NCI-H146 treated with DMSO at 0.1 percent for 48 hours (cell line): ENCODE measurements at regions not wholly inside any gene's neighbourhood (a gene's known extent, or its start where the extent isn't known, plus 50 kb on each side); places are given as distances from the start of the nearest gene placed in this dataset.
A peak's percentile ranks its signal among the peaks of the same experiment; 100 is the strongest.

ENCODE experiments used
- DNase-seq: peaks from one replicate; lab custom pipeline; 2025; ENCODE audit not compliant: unreplicated experiment; lab: John Stamatoyannopoulos, UW

DNA sequence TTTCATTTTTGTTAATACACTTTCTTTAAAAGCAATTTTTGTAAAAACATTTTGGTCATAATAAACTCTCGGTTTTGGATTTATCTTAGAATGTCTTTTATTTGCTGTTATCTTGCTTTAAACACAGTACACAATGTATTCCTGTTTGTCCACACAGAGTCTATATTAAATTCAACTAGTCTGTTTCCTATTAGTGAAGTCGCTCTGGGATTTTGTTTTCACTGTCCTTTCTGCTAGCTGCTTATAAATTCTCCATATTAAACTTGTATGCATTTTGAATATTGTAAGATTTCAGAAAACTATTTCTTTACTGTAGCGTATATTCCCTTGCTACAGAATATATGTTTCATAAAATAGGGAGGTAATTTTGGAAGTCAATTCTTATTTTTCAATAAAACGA is 630.2 kb downstream of the HDGFL1 start:
- no peak for DNase-seq

DNA sequence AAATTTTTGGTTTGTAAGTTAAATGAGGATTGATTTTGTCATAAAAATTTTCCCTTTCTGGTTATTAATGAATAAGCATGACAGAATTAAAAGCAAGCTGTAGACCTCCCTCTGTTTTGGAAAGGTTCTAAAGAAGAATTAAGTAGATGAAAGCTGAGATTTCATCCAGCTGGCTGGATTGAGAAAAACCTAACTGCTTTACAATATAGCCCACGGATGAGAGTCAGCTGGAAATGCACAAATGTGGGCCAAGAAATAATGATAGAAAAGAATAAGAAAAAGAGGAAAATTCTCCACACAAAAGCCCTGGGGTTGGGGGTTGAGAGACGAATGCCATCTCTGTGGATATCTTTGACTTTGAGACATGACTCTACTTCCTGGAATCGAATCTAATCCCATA is 631.6 kb downstream of the HDGFL1 start:
- DNase-seq = no peak

DNA sequence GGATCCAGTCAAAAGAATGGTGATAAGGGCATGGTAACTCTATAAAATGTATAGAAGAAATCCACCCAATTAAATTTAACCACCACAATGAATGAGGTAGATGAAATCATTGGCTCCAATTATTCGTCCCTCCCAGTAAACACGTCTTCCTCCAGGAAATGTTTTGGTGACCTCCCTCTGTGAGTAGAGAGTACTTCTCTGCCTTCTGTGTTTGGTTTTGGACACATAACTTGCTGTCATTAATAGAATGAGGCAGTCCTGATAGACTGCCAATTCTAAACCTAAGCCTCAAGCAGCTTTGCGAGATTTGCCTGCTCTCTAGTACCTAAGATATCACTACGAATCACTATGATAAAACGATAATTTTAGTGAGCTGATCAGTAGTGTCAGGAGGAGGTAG is 632.8 kb downstream of the HDGFL1 start:
- no peak for DNase-seq

DNA sequence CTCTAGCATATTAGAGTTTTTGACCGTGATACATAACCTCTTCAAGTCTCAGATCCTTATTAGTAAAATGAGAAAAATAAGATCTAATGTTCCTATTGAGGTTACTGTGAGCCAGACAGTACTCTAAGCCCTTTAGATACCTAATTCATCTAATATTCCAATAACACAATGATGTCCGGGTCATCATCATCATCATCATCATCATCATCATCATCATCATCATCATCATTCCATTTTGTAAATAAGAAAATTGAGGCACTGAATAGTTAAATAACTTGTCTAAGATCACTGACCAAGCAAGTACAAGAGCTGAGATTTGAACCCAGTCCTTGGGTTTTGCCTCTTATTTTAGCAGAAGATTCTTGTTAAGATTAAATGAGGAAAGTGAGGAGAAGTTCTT is 643.0 kb downstream of the HDGFL1 start:
- DNase-seq = no peak

DNA sequence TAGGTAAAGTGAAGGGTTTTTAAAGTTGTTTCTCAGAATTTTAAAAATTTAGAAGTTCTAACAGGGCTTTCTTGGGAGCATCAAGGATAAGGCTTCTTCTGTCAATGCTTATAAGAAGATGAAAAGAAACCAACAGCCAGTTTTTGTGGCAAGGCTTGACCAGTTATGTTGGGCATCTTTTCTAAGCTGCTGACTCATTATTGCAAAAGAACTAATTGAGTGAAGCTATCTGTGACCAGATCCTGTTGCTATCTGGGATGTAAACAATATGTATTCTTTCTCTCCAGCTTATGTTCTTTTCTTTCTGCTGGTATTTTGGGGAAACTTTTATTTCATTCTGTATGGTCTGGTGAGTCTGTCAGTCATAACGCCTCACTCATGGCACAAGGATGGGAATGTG is 643.8 kb downstream of the HDGFL1 start:
- DNase-seq = no peak

DNA sequence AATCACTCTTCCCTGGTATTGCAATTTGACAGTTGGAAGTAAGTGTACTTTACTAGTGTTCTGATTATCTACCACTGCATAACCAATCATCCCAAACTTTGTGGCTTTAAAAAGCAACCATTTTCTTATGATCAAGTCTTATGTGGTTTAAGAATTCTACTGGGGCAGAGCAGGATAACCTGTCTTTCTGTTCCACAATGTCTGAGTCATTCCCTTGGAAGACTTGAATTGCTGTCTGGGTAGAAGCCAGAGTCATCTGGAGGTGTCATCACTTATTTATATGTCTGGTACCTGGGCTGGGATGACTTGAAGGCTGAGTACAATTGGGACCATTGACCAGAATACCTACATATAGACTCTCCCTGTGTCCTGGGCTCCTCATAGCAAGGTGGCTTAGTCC is 644.3 kb downstream of the HDGFL1 start:
- no peak for DNase-seq

DNA sequence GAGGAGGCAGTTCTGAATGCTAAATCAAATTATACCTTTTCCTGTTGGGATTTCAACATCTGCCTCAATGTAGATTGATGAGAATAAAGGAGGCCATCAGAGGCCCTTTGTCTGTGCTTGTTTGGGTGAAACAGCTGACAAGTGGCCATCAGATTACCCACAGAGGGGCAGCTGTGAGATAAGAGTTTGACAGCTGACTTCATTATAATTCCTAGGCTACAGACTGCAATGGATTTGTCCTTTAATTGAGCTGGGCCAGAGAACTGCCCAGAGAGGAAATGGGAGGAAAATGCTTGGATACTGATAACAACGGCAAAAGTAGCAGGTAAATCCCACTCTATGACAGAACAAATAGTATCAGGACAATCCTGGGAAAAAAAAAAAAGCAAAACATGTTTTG is 649.4 kb downstream of the HDGFL1 start:
- DNase-seq = peak; percentile 95

DNA sequence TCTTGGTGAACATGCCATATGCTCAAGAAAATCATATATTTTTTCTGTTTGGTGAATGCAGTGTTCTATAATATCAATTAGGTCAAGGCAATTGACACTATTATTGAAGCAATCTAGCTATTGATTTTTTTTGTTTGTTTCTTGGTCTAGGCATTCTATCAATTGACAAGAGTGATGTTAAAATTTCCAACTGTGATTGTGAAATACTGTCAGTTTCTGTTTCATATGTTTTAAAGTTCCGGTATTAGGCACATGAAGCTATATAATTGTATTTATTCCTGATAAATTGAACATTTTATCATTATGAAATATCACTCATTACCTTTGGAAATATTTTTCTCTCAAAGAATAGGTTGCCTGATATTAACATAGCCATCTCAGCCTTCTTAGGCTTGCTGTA is 653.4 kb downstream of the HDGFL1 start:
- DNase-seq = no peak

DNA sequence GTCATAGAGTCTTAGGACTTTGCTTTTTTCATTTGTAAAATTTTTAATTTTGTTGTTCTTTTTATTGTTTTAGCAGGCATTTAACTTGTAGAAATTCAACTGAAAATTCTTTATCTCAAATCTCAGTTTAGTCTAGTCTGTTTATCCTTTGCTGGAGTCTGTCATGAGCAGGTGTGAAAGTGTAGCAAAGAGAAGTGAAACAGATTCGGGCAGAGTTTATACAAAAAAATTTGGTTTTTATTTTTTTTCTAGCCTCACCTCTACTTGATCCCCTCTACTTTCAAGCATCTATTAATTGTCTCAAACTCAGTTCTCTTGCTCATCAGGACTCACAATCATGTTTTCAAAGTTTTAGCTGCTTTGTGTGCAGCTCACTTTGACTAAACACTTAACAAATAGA is 655.2 kb downstream of the HDGFL1 start:
- DNase-seq = no peak

DNA sequence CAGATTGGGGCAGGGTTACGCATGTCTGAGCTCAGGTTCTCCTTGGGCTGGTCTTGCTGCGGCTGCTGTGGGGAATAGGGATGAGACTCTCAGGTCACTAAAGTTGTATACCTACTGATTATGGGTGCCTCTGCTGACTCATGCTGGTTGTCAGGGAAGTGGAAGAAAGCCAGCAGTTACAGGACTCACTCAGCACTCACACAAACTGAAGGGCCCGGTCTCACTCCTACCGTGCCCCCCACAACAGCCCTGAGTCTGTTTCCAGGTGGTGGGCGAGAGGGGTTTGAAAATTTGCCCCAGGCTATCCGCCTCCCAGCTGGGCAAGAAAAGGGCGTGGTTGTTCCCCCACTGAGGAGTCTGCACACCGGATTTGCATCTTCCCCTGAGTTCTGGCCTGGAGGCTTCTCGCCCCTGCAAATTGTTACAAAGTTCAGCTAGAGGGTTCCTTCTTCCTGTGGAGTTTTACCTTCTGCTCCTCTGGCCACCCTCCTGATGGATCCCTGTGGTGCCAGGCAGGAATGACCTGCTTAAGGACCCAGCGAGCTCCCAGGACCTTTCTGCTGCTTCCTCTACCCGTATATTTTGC is 659.2 kb downstream of the HDGFL1 start:
- DNase-seq = peak; percentile 75

DNA sequence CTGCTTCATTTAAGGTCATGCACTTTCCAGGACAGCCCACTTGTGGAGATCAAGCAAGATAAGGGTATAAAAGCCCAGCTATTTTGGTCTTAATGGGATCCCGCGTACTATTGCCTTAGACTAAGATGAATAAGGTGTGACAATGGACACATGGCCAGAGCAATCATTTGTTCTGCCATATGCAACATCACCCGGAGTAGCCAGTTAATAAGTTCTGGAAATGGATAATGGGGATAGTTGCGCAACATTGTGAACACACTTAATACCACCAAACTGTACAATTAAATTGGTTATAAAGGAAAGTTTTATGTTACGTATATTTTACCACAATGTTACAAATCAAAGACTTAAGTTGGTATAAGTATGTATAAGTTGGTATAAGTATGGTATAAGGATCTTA is 674.5 kb downstream of the HDGFL1 start:
- no peak for DNase-seq

DNA sequence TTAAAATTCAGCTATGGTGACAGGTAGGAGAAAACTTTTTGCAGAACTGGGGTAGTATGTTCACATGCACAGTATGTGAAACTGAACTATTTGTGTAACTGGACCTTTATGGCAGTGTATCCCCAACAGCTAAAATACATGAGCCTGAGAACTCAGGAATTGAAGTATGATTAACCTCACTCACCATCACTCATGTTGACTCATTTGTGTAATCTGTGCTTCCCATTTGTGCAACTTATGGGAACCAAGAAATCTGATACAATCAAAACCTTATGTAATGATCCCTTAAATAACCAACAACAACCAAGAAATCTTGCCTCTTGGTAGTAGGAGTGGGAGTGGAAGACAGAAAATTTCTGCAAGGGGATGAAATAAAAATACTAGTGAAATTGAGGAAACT is 674.9 kb downstream of the HDGFL1 start:
- no peak for DNase-seq

DNA sequence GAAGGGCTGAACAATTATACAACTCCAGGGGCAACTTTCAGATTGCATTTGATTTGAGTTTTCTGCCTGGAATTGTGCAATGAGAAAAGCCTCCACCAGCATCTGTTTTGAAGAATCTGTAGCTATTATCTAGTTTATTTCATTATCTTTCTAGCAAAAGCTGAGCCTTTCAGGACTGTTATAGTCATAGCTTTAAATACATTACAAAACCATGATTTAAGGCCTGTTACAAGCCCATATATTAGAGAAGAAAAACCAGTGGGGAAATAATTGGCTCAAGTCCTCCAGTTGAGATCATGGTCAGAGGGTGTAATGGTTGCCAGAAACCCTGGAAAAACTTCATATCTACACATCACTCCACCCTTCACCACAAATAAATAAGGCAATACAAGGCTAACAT is 676.2 kb downstream of the HDGFL1 start:
- no peak for DNase-seq

DNA sequence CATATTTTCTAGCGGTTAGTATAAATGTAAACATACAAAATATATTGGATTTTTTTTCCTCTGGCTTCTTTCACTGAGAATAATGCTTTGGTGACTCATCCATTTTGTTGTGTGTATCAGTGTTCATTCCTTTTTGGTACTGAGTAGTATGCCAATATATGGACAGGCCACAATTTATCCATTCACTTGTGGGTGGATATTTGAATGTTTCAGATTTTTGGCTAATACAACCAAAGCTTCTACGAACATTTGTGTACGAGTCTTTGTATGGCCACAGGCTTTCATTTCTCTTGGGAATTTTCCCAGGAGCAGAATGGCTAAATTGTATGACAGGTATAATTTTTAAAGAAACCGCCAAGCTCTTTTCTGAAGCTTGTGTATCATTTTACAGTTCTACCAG is 677.5 kb downstream of the HDGFL1 start:
- DNase-seq = no peak

DNA sequence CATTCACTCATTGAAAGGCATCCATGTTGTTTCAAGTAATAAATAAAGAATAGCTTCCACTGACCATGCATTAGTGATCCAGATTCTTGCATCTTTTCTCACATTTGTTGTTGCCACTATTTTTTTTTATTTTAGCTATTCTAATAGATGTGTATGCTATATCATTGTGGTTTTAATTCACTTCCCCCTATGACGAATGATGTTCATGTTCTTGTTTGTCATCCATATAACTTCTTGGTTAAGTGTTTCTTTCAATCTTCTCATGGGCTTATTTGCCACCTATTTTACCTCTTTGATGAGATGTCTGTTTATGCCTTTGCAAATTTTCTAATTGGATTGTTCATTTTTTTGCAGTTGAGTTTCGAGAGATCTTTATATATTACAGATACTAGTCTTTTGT is 681.2 kb downstream of the HDGFL1 start:
- no peak for DNase-seq

DNA sequence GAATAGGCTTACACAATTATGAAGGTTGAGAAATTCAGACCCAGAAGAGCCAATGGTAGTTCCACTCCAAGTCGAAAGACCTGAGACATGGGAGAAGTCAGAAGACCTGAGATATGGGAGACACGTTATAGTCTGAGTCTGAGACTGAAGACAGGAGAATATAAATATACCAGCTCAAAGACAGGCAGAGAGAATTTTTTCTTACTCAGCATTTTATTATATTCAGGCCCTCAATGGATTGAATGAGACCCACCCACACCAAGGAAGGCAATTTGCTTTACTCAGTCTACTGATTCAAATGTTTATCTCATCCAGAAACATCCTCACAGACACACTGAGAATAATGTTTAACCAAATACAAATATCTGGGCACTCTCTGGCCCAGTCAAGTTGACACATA is 693.5 kb downstream of the HDGFL1 start:
- DNase-seq = no peak

DNA sequence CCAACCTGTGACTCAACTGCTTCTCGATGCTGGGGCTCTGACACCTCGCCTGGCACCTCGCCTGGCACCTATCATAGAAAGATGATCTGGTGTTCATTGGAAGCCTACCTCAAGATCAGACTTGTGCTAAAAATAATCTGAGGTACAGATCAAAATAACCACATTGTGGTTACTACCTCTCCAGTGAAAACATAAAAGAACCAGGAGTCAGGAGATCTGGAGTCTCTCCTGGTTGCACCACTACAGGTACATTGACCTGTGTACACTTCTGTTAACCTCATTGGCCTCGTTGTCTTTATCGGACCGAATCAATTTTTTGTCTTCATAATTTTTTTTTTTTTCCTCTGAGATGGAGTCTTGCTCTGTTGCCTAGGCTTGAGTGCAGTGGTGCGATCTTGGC is 695.9 kb downstream of the HDGFL1 start:
- no peak for DNase-seq

DNA sequence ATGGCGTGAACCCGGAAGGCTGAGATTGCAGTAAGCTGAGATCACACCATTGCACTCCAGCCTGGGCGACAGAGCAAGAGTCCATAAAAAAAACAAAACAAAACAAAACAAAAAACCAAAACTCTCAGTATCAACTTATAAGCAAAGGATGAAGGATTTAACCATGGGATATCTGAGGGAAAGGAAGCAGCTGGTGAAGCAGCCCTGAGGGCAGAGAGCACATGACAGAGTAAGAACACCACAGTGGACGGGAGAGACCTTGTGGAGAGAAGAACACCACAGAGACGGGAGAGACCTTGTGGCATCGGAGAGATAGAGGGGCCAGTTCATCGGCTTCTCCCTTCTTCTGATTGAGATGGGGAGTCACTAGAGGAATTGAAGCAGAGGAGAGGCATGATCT is 697.2 kb downstream of the HDGFL1 start:
- no peak for DNase-seq

DNA sequence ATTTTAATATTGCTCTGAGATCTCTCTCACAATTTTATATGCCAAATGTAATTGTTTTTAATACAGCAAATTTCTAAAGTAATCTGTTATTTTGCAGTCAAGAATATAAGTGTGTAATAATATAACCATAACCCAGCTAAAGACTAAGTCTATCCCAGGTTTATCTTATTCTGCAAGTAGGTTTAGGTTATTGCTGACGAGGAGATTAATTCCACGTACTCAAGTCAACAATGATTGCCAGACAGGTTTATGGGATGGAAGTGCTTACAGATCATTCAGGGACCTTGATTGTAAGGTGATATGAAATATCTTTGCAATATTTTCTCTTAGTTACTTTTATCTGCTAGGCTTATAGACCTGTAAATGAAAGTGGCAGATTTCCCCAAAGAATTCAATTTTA is 698.3 kb downstream of the HDGFL1 start:
- DNase-seq = no peak

DNA sequence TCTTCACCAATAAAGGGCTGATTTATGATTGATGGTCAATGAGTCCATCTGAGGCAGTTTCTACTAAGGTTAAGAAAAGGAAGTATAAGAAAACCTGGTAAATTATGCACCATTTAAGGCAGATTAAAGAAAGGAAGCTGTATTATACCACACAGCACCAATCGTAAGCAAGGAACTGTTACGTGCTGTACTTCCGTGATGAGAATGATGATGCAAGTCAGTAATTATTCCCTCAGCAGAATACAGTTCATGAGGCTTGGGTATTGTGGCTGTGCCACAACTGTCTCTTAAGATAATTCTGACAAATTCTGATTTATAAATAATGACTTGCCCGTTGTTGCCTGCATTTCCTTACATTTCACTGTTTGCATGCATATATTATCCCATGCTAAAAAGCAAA is 699.0 kb downstream of the HDGFL1 start:
- DNase-seq = no peak

DNA sequence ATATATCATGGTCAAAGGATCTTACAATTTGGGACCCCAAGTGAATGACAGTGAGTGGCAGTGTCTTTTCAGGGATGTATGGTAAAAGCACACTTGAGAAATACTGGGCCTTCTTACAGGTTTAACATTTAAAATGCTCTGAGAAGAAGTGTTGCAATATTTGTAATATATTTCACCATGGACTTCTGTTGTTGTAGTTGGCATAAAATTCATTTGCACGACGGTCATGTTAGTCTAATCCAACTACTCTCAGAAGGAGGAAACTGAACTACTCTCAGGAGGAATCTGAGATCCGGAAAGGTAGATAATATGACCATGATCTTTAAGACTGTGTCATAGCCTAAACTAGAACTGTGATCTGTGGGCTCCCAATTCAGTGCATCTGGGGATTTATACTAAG is 700.1 kb downstream of the HDGFL1 start:
- DNase-seq = no peak

DNA sequence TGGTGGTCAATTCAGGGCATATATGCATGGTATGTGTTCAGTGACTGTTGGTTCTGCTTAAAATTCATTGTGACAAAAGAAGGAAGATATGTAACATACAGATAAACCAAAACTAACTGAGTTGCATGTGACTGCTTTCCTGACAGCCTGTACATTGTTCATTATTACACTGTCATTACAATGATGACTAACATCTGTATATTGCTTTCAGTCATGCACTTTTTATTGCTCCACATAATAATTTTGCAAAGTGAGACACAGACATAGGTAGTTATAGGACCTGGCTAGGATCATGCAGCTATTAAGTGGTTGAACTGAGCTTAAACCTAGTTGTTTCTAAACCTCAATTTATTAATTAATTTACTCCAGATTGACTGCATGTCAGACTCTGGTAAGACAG is 703.2 kb downstream of the HDGFL1 start:
- DNase-seq = no peak

DNA sequence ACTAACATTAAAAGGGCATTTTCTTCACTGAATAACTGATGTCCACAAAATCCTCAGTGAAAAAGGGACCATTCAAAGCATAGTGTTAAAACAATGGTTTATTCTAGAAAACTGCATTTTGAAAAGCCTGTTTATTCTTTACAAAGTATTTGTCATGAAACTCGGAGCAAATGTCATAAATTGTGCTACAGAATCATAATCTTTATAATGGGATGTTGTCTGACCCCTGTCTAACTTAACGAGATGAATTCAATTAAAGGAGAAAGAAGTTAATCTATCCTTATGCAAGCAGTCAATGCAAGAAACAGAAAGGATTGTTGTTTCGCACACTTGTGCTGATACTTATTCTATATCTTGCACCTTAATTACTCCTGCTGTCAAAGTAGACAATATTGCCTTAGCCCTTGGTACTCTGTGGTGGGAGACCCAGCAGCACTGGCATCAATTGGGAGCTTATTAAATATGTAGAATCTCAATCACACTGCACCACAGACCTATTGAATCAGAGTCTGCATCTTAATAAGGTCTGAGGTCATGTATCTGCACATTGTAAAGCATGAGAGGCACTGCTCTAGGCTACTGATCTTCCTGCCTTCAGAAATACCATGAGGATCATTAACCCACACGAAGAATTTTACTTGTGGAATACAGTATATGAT is 708.3 kb downstream of the HDGFL1 start:
- no peak for DNase-seq
